ENCODE measurements at regions not wholly inside any gene's neighbourhood (a gene's known extent, or its start where the extent isn't known, plus 50 kb on each side); places are given as distances from the start of the nearest gene placed in this dataset.

GRCh38 chr6:100167585-100167984 lies 173.6 kb upstream of the MCHR2 start:
- TF ChIP-seq CTCF (IDR thresholded peaks at IDR 0.05 in 2 of 3, conservative IDR thresholded peaks at IDR 0.05 in 1 of 3; ENCODE audit: control insufficient read depth in 2 of 3, extremely low read depth in 1 of 3, insufficient read depth in 1 of 3, low read depth in 3 of 3, low read length in 3 of 3) (no peak), BHLHE40 (IDR thresholded peaks at IDR 0.05; ENCODE audit: borderline replicate concordance in 1 of 2, low read depth in 2 of 2, low read length in 1 of 2) (no peak), FOXM1 (IDR thresholded peaks at IDR 0.05; ENCODE audit: low read depth, low read length) (no peak)

Data from GM12878 (cell line).